Limb (tissue), 2 donors: ENCODE measurements at regions not wholly inside any gene's neighbourhood (a gene's known extent, or its start where the extent isn't known, plus 50 kb on each side); places are given as distances from the start of the nearest gene placed in this dataset.

Source experiments
- DNase-seq, 2 donors: peaks; one replicate each; pipeline ENCODE4 v3.0.0-alpha.2; 2016; ENCODE audit errors: extremely low spot score in 2 of 2

GRCh38 chr4:114358901-114359300 lies 239.7 kb upstream of the UGT8 start:
- no peak for DNase-seq

DNA sequence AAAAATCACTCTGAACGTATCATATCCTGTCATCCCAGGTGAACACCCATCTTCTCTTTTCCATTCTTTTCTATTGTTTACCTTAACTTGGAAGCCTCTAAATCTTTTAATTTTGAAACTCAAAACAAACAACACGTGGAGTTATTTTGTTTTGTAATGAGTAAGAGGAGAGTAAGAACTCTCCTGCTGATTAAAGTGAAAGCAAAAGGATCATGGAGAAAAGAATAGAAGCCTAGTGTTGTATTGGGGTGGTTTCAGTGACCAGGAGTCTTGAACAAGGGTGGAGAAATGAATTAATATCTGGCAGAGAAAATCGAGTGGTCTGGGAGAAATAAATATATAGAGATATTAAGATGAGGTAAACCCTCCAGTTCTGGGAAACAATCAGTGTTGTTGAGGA lies 237.4 kb upstream of the UGT8 start:
- no peak for DNase-seq

DNA sequence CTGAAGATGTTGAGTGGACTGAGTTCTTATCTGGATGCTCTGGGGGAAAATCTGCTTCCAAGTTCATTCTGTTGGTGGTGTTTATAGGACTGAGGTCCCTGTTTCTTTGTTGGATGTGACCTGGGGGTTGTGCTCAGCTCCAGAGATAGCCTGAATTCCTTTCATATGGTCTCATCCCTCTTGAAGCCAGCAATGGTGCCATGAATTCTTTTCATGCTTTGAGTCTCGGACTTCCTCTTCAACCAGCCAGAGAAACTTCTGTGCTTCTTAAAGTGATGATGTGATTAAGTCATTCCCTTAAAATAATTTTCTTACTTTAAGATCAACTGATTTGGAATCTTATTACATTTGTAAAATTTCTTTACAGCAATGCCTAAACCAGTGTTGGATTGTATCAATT lies 233.8 kb upstream of the UGT8 start:
- DNase-seq, result no peak

DNA sequence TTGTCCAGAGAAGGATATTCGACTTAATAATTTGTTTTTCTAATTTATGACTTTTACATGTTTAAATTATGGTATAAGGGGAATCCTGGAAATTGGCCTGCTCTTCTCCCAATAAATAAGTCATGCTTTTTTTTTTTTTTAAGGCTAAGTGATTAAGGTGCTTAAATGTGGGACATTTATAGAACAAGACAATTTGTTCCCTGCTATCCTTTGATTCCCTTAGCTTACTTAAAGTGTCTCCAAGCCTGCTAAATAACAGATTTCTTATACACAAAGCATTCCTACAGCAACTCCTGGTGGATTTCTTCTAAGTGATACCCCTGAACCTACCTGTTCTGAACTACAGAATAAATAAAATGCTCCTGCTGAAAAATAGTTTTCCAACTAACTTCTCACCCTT lies 233.0 kb upstream of the UGT8 start:
- DNase-seq, result no peak

DNA sequence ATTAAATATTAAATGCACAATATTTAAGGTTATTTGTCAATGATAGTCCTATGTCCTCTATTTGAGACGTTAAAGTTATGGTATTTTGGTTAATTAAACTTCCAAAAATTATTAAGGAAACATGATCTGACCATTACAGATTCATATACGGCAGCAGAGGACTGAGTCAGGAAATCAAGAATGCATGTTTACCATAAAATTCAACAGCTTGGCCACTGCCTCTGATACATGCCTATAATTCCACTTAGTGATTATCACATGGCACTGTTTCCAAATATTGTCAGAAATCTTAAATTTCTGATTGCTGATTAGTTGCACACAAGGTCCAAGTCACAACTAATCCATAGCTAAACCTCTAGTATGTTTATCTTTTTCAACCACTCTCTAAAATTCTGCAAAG lies 232.2 kb upstream of the UGT8 start:
- DNase-seq, result no peak

DNA sequence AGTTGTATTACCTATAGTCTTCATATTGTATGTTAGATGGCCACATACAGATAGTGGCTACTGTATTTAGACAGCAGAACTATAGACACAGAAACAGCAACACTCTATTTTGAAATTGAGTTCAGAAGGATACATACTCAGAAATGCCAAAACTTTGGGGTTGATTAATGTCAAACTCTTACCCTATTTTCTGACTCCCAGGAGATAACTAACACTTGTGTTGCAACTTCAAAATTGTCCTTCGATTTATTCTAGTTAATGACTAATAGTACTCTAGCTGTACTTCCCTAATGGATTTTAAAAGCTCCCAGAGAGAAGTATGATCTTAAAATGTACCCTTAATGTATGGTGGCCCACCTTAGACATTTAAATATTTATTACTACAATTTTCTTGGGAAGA lies 229.9 kb upstream of the UGT8 start:
- no peak for DNase-seq

GRCh38 chr4:114373508-114373907 lies 225.1 kb upstream of the UGT8 start:
- DNase-seq, result no peak

DNA sequence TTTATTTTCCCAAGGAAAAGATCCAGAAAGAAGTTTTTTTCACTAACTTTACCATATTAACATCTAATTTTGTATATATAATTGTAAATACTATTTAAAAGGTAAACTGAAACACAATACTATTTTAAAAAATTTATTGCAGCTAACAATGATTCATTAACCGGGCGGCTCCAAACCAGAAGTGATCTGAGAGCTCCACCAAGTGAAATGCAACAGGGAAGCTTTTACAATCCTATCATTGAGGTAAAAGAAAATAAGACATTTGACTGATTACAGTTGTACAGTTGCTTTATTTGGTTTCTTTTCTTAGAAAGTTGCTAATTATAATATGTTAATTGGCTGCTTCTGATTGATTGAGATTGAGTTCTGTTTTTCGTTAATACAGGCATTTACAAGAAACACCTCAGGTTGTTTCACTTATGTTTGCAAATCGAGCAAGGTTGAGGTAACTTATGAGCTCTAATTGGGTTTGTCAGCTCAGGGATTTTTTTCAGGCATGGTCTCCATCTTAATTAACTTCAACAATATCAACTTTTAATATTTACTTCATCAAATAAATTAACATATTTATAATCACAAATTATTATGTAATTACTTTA lies 220.2 kb upstream of the UGT8 start:
- DNase-seq, result peak in 1 of 2 donors; percentile 56

DNA sequence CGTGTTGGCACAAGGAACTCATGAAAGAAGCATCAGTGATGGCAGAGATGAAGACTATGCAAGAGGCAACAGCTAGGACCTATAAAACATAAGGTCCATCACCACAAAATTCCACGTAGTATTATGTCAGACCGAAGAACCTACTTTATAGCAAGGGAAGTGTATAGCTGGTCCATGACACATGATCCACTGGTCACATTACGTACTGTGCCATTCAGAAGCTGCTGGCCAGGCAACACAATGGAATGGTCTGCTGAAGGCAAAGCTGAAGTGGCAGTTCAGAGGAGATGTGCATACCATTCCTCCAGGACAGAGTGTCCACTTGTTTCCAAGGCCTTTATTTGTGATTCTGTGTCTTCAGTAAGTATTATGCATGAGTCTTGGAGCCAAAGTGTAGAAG lies 215.5 kb upstream of the UGT8 start:
- DNase-seq, result no peak

DNA sequence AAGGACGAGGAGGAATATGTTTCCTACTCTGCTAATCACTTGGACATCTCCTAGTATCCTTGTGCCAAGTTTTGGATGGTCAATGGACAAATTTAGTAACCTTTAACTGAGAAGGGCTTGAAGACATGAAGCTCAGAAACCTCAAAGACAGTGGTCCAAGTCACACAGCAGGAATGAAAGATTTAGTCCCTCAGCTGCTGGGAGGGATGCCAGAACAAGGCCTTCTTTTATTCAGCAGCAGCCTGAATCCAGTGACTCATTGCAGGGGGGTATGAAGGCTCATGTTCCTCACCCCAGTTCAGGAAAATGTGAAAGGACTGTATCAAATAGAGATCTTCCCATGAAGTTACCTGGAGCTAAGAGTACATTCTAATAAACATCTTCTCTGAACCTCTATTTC lies 214.9 kb upstream of the UGT8 start:
- DNase-seq, result no peak

- peak in 1 of 2 donors; percentile 54 for DNase-seq
Observed at GRCh38 chr4:114384629-114385028, 214.0 kb upstream of the UGT8 start.

GRCh38 chr4:114385195-114385985 lies 213.2 kb upstream of the UGT8 start:
- DNase-seq, result no peak

GRCh38 chr4:114386637-114387233 lies 211.9 kb upstream of the UGT8 start:
- peak in 1 of 2 donors; percentile 45 for DNase-seq

DNA sequence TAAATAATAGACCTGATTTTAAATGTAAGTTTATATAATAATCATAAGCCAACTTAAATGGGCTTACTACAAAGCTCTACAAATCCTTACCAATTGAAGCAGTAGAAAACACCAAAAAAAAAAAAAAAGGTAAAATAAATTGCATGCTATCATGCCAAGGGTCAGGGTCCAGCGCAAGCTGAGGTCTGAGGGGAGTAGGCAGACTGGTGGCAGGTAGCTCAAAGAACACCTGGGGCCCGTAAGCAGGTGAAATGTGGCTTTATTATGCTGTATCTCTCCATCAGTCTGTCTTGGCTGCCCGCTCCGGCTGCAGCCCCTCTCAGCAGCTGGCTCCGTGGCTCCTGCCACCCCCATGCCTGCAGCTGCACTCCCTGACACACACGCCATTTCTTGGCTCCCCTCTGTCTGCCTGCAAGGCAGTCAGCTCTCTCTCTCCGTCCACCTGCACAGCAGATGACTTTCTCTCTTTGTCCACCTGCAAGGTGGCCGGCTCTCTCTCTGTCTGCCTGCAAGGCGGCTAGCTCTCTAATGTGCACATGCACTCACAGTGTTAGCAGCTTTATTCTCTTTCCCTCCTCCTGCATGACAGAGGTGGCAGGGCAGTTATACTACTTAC lies 209.4 kb upstream of the UGT8 start:
- no peak for DNase-seq

DNA sequence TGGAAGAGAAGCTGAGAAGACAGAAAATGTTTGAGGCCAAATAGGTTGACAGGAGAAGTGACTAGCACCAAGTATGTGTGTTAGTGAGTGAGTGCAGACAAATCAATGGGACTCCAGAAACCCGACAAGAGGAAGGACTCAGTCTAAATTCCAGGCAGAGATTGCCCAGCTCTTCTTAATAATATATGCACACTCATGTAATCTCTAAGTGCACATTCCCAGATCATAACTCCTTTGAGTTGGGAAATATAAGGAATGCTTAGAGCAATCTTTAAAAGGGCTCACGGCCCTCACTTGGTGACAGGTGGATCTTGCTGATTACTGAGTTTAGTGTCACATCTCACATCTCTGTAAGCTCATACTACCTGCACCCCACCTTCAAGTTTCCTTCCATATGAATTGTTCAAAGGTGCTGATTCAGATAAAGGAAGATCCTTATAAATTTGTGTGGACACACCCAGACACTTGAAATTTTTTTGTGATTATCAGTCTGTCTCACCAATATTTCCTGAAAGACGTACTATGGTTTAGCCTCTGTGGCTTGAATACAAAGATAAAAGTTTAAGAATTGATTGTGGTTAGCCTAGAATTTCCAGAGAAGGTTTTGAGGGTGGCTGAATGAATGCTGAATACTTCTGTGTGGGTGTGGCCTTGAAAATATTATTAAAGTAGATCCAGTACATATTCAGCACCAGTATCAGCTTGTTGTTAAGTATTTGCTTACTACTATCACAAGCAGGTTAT lies 205.1 kb upstream of the UGT8 start:
- DNase-seq, result no peak

- DNase-seq, result no peak
Observed at GRCh38 chr4:114396808-114397207, 201.8 kb upstream of the UGT8 start.

DNA sequence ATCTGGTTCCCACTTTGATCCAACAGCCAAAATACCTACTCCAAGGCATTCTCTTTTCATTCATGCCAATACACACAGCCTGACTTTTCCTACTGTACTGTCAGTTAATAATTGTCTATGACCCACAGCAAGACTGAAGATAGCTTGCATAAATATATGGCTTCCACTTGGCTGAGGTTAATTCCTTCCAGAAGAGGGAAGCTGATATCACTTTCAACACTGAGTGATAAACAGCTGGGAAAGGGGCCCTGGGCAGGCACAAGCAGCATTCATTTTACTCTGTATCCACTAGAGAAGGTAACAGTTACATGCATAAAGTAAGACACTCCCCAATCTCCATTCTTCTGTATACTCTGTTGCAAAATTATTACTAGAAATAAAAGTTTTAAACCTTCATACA lies 200.2 kb upstream of the UGT8 start:
- no peak for DNase-seq

DNA sequence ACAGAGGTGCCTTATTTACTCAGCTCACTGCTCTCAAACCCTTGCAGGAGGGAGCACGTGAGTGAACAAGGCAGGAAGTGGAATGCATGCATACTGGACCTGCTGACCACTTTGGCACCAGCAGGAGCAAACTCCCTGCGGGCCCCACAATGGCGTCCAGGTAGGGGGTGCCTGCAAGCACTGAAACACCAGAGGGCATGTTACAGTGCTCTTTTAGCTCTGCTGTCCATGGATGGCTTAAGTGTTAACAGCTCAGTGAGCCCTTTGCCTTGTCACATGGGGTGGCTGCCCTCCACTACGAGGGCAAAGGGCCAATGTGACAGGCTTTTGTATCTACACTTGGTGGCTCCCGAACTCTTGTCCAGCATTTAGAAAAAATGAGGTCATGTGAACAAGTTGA lies 199.5 kb upstream of the UGT8 start:
- no peak for DNase-seq

GRCh38 chr4:114400531-114400930 lies 198.1 kb upstream of the UGT8 start:
- DNase-seq, result no peak

DNA sequence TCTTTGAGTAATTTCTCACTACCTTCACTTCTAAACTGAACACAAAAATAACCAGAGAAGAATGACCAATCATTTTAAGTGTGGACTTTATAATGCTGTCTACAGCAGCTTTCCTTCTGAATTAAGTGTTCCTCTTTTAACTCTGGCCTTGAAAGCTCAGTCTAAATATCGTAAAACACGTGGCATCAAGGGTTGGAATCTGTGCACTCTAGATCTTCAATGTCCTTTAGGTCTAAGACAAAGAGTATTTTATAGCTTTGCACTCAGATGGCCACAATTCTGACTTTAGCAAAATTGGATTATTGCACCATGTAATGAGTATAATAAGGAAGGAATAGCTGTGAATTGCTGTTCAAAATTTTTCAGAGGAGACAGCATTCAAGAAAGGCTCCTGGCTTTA lies 197.1 kb upstream of the UGT8 start:
- DNase-seq, result no peak

GRCh38 chr4:114417214-114417613 lies 181.4 kb upstream of the UGT8 start:
- DNase-seq, result no peak

GRCh38 chr4:114420069-114420468 lies 178.5 kb upstream of the UGT8 start:
- no peak for DNase-seq
